Left ventricle myocardium superior (tissue), 1 donor: ENCODE measurements at regions not wholly inside any gene's neighbourhood (a gene's known extent, or its start where the extent isn't known, plus 50 kb on each side); places are given as distances from the start of the nearest gene placed in this dataset.

Experiments used
- ATAC-seq: fragments of 200-7000 bp; cut with Tn5 transposase; one replicate; pipeline ENCODE4 v1.9.1; 2020; ENCODE audit warnings: mild to moderate bottlenecking, moderate library complexity
- DNase-seq: peaks from one replicate; pipeline ENCODE4 v3.0.0-alpha.2; 2020
- intact Hi-C: fragments of 100-400 bp; cut with micrococcal nuclease; formaldehyde crosslinking; loops from one replicate; pipeline ENCODE4 v1.11.0; 2022
- donor health status: DM: no; HTN: yes; CAD: no; lungs with severe emphysema.

- ATAC-seq (no peak), DNase-seq (no peak)
- intact Hi-C loops: no loop called here
Observed at GRCh38 chr11:15473954-15474837, 359.5 kb downstream of the INSC start.

- no peak for ATAC-seq
- DNase-seq: no peak
Observed at GRCh38 chr11:15476371-15476917, 361.7 kb downstream of the INSC start.

GRCh38 chr11:15481871-15482270, 367.1 kb downstream of the INSC start:
- ATAC-seq: no peak
- intact Hi-C loops: no loop called here

More at GRCh38 chr11:15476371-15476917, 361.7 kb downstream of the INSC start:
- intact Hi-C loops: no loop called here

DNA sequence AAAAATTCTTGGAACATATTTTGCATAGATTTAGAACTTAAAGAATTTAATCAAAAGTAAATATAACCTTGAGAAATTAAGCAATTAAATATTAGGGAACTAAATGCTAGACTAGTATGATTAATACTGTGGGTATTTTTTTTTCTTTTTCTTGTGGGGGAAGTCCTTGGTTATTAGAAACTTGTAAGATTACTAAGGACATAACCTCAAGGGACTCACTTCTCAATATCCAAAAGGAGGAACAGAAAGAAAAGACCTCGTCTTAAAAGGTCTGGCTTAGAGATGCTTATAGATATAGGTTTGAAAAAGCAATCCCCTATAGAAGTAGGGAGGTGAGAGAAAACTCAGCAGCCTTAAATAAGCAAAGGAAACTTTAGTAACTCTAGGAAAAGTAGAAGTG, 368.5 kb downstream of the INSC start:
- DNase-seq (no peak), ATAC-seq (no peak)
- intact Hi-C loops: no loop called here

More at GRCh38 chr11:15481871-15482270, 367.1 kb downstream of the INSC start:
- DNase-seq: no peak

DNA sequence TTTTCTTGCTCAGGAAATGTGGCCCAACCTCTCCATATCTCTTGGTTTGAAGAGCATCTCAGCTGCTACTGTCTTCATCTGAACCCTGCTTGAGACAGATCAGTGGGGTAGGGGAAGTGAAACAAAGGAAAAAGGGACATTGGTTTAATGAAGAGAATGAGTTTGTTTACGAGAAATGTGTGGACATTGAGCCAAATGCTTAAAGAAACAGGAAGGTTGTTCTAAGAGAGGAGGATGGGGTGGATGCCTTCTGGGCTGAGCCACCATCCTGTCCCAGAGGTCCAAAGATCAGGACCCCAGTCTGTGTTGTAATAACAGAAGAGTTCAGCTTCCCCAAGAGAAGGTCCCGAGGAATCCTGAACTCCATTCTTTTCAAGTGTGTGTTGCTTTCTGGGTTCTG, 369.7 kb downstream of the INSC start:
- ATAC-seq: no peak

GRCh38 chr11:15485432-15485831, 370.7 kb downstream of the INSC start:
- DNase-seq (no peak), ATAC-seq (no peak)
- intact Hi-C loops: no loop called here

More for the DNA sequence above, 369.7 kb downstream of the INSC start:
- intact Hi-C loops: no loop called here
- DNase-seq: no peak

- DNase-seq: no peak
- ATAC-seq: no peak
- intact Hi-C loops: no loop called here
Observed at GRCh38 chr11:15489281-15489680, 374.6 kb downstream of the INSC start.

DNA sequence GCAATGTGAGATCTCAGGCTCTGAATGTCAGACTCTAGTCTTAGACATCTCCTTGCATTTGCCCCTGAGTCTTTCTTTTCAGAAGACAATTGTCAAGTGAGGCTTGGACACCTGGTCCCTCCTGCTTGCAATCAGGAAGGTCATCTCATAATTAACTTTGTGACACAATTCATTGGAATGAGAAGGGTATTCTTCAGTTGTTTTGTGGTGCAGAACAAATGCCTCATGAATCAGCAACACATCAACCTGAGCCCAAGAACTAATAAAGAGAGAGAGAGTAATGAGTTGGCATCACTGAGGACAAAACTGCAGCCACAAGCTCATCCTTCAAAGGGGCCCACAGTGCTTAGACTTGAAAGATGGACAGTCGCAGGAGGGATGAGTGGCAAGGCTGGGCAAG, 375.8 kb downstream of the INSC start:
- intact Hi-C loops: no loop called here
- DNase-seq (no peak), ATAC-seq (no peak)

- ATAC-seq: no peak
- intact Hi-C loops: no loop called here
- DNase-seq: no peak
Observed at GRCh38 chr11:15493066-15493465, 378.3 kb downstream of the INSC start.

- ATAC-seq (no peak), DNase-seq (no peak)
- intact Hi-C loops: no loop called here
Observed at GRCh38 chr11:15493921-15494620, 379.3 kb downstream of the INSC start.

- intact Hi-C loops: no loop called here
- no peak for ATAC-seq
- DNase-seq: no peak
Observed at GRCh38 chr11:15494740-15495139, 380.0 kb downstream of the INSC start.

DNA sequence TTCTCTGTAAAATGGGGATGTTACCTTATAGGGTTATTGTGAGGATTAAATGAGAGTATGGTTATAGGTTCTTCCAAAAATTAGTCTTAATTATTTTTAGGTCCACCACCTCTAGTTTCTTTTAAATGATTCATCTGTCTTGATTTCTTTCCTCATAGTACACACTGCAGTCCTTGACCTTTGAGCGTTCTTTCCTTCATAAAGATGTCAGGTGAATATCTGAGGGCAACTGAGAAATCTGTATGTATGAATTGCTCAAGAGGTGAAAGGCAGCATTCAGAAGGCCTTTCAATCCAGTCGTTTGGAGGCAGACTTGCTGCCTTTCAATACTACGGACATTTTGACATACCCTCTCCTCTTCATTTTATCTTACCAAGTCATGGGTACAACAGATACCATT, 380.7 kb downstream of the INSC start:
- DNase-seq: no peak
- ATAC-seq: no peak
- intact Hi-C loops: no loop called here

DNA sequence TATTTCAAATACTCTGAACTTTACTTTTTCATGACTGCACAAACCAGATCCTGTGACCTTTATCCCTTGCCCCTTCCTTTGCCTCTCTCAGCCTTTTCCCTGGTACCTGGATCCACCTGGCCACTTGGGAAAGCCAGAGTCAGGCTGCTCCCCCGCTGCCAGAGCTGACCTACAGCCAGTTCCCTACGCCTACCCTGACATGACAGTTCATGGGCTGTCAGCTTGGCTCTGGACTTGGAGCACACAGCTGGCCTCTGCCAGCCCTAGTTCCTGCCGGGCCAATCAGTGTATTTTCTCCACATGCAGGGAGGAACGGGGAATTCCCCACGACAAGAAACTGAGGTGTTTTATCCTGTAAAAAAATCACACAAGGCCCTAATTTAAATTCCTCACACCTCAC, 382.6 kb downstream of the INSC start:
- DNase-seq: peak; percentile 27
- intact Hi-C loops: no loop called here
- peak; percentile 74 for ATAC-seq

GRCh38 chr11:15499674-15500073, 385.0 kb downstream of the INSC start:
- ATAC-seq: no peak
- no peak for DNase-seq
- intact Hi-C loops: no loop called here

DNA sequence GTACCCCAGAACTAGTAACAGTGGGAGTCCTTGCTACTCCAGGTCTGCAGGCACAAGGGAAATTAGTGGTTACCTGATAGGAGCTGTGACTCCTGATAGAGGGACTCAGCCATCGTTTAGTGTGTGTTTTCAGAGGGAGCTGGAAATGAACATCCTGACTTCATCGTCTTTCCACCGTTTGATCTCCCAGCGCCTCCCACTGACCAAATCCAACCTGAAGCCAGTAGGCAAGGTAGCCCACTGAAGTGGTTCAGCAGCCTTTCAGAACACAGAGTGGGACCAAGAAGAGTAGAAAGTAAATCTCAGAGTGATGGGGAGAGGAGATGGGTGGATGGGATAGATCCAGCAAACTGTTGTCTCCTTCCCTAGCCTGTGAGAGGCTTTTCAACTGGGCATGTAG, 385.9 kb downstream of the INSC start:
- ATAC-seq (no peak), DNase-seq (no peak)
- intact Hi-C loops: no loop called here

GRCh38 chr11:15501566-15501965, 386.8 kb downstream of the INSC start:
- intact Hi-C loops: no loop called here
- ATAC-seq (no peak), DNase-seq (no peak)

- DNase-seq: no peak
- no peak for ATAC-seq
- intact Hi-C loops: no loop called here
Observed at GRCh38 chr11:15505155-15505554, 390.4 kb downstream of the INSC start.

DNA sequence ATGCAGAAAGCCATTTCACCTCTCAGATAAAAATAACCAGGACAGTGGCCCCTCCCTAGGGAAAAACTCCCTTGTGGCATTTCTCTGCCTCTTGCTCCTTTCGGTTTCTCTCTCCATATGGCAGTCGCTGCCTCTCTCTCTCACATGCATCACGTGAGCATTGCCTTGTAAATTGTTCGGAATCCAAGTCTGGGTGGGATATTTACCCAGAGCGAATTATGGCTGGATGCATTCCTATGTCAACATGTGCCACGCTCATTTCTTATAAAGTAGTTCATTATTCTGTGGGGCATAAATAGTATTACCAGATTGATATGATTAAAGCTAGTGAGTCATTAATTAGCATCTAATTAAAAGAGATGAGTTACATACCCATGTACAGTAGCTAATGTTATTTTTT, 392.9 kb downstream of the INSC start:
- intact Hi-C loops: no loop called here
- ATAC-seq: no peak

DNA sequence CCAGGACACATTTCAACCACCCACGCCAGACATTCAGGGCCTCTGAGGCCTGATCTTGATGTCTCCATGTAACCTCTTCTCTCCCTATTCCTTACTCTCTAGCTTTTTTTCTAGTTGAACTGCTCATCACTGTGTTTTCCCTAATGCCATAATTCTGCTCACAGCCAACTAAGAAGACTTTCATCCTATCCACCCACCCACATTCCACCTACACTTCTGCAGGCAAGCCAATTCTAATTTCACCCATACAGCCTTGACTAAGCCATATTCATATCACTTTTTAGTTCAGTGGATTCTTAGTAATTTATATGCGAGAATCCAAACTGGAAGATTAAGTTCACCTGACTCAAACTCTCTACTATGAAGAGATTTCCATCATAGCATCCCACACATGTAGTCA, 394.4 kb downstream of the INSC start:
- intact Hi-C loops: no loop called here
- ATAC-seq (no peak), DNase-seq (no peak)

More for the DNA sequence above, 392.9 kb downstream of the INSC start:
- DNase-seq: no peak

DNA sequence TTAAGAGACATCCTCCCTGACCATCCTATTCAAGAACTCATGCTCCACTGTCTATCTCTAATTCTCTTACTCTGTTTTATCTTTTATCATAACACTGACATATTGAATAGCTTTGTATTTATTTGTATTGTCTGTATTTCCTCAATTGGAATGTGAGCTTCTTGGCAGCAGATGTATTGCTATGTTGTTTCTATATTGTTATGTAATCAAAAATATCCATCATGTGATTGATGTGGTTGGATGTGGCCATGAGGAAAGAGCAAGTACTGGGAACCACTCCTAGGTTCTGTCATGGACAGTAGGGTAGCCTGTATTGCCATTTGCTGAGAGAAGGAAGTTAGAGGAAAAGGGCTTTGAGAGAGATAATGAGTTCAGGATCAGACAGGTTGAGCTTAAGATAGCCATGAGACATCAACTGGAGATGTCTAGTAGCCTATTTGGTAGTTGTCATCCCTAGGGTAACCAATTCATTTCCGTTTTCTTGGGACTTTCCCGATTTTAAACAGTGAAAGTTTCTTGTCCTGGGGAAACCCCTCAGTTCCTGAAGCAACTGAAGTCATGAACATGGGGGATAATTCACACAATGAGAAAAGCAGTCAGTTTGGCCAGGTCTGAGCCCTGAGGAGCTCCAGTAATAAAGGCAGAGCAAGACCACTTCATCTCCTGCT, 404.5 kb downstream of the INSC start:
- ATAC-seq: no peak

More for the DNA sequence above, 404.5 kb downstream of the INSC start:
- intact Hi-C loops: no loop called here
- no peak for DNase-seq
